Panc1 (cell line): ENCODE measurements at regions not wholly inside any gene's neighbourhood (a gene's known extent, or its start where the extent isn't known, plus 50 kb on each side); places are given as distances from the start of the nearest gene placed in this dataset.
A peak's percentile ranks its signal among the peaks of the same experiment; 100 is the strongest.

Experiments used
- ATAC-seq: fragments of 200-7000 bp; cut with Tn5 transposase; 2 replicates; pipeline ENCODE4 v1.9.1; 2020; ENCODE audit warnings: mild to moderate bottlenecking, moderate library complexity
- BruUV-seq: library from RNA; stranded (reverse); fragments of 400-500 nt; replicated peaks from 2 replicates; lab custom pipeline; 2021; lab: Mats Ljungman, UMichigan
- CTCF ChIA-PET: fragments of 300-600 bp; sonication (Branson Sonifier 250); formaldehyde crosslinking; loops from one replicate; lab custom pipeline; 2022; ENCODE audit warnings: antibody characterized with exemption; lab: Charles Lee
- POLR2A ChIA-PET: fragments of 300-600 bp; sonication (Branson Sonifier 250); formaldehyde crosslinking; loops from one replicate; lab custom pipeline; 2022; ENCODE audit warnings: antibody characterized with exemption; lab: Charles Lee
- DNase-seq: peaks from one replicate; pipeline ENCODE4 v3.0.0-alpha.2; 2010; ENCODE audit warnings: low read depth, low spot score
- H3K27ac ChIP-seq: 2 replicates; pipeline ENCODE4 v1.5.1; 2011; ENCODE audit warnings: mild to moderate bottlenecking, low read length, inconsistent platforms
- H3K27me3 ChIP-seq: fragments of 200-500 bp; sonication (Bioruptor generic); 2 replicates; pipeline ENCODE4 v1.6.0; 2014; ENCODE audit warnings: low read length, inconsistent platforms; ENCODE audit not compliant: control insufficient read depth, insufficient read depth
- H3K36me3 ChIP-seq: fragments of 200-500 bp; sonication (Bioruptor generic); 2 replicates; pipeline ENCODE4 v1.5.1; 2014; ENCODE audit warnings: inconsistent platforms, mild to moderate bottlenecking, low read length, moderate library complexity; ENCODE audit not compliant: control insufficient read depth, insufficient read depth
- H3K4me1 ChIP-seq: 2 replicates; pipeline ENCODE4 v1.5.1; 2011; ENCODE audit warnings: inconsistent platforms, mild to moderate bottlenecking, low read length, moderate library complexity; ENCODE audit not compliant: control insufficient read depth, insufficient read depth
- H3K4me3 ChIP-seq, 2 experiments: 2 replicates each; pipeline ENCODE4 v1.5.1; 2011 to 2012; ENCODE audit warnings: low read depth in 2 of 2, low read length in 2 of 2, mild to moderate bottlenecking in 2 of 2, inconsistent platforms in 1 of 2, moderate library complexity in 1 of 2
- H3K9me3 ChIP-seq: fragments of 200-500 bp; sonication (Bioruptor generic); 2 replicates; pipeline ENCODE4 v1.5.1; 2014; ENCODE audit warnings: low read depth, mild to moderate bottlenecking, inconsistent platforms, low read length, moderate library complexity; ENCODE audit not compliant: control insufficient read depth, insufficient read depth
- POLR2AphosphoS5 ChIP-seq: IDR thresholded peaks from 2 replicates; pipeline ENCODE4 v1.6.1; 2012; ENCODE audit warnings: mild to moderate bottlenecking, low read depth, low read length, moderate library complexity
- SIN3A ChIP-seq: IDR thresholded peaks from 2 replicates; pipeline ENCODE4 v1.6.1; 2012; ENCODE audit warnings: low read depth, mild to moderate bottlenecking, low read length, moderate library complexity, borderline replicate concordance; ENCODE audit not compliant: insufficient read depth
- TCF7L2 ChIP-seq: IDR thresholded peaks from 2 replicates; pipeline ENCODE4 v1.6.1; 2011; ENCODE audit warnings: mild to moderate bottlenecking, low read depth, low read length, inconsistent platforms
- in situ Hi-C: cut with HindIII; loops from 2 replicates; pipeline ENCODE4 v1.10.0; 2016; ENCODE audit warnings: low sequenced_read_pairs, low pct_unique_long_range_greater_than_20kb
- intact Hi-C: fragments of 100-400 bp; cut with micrococcal nuclease; formaldehyde crosslinking; loops from one replicate; pipeline ENCODE4 v1.10.0; 2022; ENCODE audit not compliant: unreplicated experiment
- TF ChIP-seq, protein P1 (sequence below): fragments of 450-650 bp; IDR thresholded peaks from 2 replicates; pipeline ENCODE4 v1.5.1; 2017; ENCODE audit warnings: mild to moderate bottlenecking
- TF ChIP-seq, protein P2 (sequence below), 2 experiments: IDR thresholded peaks; 2 replicates each; pipeline ENCODE4 v1.6.1; 2011 to 2012; ENCODE audit warnings: low read depth in 2 of 2, control low read depth in 1 of 2, low read length in 1 of 2, mild to moderate bottlenecking in 1 of 2, moderate library complexity in 1 of 2; ENCODE audit not compliant: insufficient read depth in 1 of 2

DNA sequence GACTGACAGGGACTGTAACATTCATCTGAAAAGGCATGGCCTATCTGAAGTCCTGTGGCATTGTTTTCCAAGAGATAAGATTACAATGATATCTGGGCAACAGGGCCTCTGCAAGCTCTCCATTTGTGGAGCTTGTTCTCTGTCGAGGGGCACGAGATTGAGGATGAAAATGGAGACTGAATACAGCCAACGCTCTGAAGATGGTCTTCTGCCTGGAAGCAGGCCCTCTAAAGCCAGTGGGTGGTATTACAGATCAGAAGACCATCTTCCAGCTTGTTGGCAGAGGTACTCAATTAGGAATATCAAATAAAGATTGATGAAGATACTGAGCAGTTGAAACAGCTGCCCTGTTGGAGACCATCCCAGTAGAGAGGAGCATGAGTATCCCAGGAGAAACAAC, 288.2 kb downstream of the CENPW start:
- Histone ChIP-seq H3K4me1 (no peaks in the 10 kb centered on the region), H3K27ac (no peak overlapping the region), H3K9me3 (peaks cover 4% of the 10 kb centered on the region; the same call in 1 of the 2 replicates), H3K36me3 (no peaks in the 10 kb centered on the region), H3K4me3 (no peak overlapping the region), H3K27me3 (no peaks in the 10 kb centered on the region)
- TF ChIP-seq SIN3A (no peak), TCF7L2 (no peak)
- TF ChIP-seq, protein P1, sequence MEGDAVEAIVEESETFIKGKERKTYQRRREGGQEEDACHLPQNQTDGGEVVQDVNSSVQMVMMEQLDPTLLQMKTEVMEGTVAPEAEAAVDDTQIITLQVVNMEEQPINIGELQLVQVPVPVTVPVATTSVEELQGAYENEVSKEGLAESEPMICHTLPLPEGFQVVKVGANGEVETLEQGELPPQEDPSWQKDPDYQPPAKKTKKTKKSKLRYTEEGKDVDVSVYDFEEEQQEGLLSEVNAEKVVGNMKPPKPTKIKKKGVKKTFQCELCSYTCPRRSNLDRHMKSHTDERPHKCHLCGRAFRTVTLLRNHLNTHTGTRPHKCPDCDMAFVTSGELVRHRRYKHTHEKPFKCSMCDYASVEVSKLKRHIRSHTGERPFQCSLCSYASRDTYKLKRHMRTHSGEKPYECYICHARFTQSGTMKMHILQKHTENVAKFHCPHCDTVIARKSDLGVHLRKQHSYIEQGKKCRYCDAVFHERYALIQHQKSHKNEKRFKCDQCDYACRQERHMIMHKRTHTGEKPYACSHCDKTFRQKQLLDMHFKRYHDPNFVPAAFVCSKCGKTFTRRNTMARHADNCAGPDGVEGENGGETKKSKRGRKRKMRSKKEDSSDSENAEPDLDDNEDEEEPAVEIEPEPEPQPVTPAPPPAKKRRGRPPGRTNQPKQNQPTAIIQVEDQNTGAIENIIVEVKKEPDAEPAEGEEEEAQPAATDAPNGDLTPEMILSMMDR: peak; percentile 14
- in situ Hi-C loops (no loop called here), intact Hi-C loops (no loop called here)
- ChIA-PET CTCF (no interaction called here), POLR2A (no interaction called here)
- DNase-seq: no peak
- no peak for ATAC-seq
- no TSS peak for BruUV-seq

DNA sequence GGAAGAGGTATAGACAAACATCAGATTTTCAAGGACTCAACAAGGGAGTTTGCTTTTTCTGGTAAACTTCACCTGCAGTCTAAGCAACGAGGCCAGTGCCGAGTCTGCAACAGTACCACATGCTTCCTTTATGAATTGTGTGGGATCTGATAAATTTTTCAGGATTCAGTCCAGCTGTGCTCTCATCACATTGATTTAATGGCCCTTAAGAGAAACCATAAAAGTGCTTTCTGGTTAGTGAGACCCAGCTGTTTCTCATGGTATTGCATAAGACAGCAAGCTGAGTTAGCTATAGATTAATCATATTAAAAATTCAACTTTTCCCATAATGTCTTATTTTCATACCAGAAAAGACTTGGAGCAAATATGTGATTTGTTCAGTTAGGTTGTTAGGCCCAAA, 291.4 kb downstream of the CENPW start:
- H3K27me3 ChIP-seq: no peaks in the 10 kb centered on the region
- ATAC-seq: no peak

More for the DNA sequence above, 291.4 kb downstream of the CENPW start:
- Histone ChIP-seq H3K4me1 (no peaks in the 10 kb centered on the region), H3K36me3 (no peaks in the 10 kb centered on the region), H3K9me3 (no peaks in the 10 kb centered on the region), H3K27ac (no peak overlapping the region), H3K4me3 (no peak overlapping the region)
- no peak for DNase-seq
- intact Hi-C loops (no loop called here), in situ Hi-C loops (no loop called here)
- ChIA-PET POLR2A (interaction anchor here (0.6 kb wide), 2 partner anchors 493 to 635 kb away, joined by 3 to 4 read pairs; partner anchors contain the start of gene RNF146), CTCF (no interaction called here)
- TF ChIP-seq POLR2AphosphoS5 (no peak), SIN3A (no peak), TCF7L2 (no peak)
- TF ChIP-seq, protein P2, sequence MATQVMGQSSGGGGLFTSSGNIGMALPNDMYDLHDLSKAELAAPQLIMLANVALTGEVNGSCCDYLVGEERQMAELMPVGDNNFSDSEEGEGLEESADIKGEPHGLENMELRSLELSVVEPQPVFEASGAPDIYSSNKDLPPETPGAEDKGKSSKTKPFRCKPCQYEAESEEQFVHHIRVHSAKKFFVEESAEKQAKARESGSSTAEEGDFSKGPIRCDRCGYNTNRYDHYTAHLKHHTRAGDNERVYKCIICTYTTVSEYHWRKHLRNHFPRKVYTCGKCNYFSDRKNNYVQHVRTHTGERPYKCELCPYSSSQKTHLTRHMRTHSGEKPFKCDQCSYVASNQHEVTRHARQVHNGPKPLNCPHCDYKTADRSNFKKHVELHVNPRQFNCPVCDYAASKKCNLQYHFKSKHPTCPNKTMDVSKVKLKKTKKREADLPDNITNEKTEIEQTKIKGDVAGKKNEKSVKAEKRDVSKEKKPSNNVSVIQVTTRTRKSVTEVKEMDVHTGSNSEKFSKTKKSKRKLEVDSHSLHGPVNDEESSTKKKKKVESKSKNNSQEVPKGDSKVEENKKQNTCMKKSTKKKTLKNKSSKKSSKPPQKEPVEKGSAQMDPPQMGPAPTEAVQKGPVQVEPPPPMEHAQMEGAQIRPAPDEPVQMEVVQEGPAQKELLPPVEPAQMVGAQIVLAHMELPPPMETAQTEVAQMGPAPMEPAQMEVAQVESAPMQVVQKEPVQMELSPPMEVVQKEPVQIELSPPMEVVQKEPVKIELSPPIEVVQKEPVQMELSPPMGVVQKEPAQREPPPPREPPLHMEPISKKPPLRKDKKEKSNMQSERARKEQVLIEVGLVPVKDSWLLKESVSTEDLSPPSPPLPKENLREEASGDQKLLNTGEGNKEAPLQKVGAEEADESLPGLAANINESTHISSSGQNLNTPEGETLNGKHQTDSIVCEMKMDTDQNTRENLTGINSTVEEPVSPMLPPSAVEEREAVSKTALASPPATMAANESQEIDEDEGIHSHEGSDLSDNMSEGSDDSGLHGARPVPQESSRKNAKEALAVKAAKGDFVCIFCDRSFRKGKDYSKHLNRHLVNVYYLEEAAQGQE (IDR thresholded peaks at IDR 0.05; ENCODE audit: insufficient read depth in 1 of 2, low read depth in 2 of 2, low read length in 1 of 2): no peak
- TF ChIP-seq, protein P1: no peak
- no TSS peak for BruUV-seq
